GM10248 (cell line): ENCODE measurements at regions not wholly inside any gene's neighbourhood (a gene's known extent, or its start where the extent isn't known, plus 50 kb on each side); places are given as distances from the start of the nearest gene placed in this dataset.
"Not testable (repeated sequence)": the region's sequence is repeated elsewhere in the genome, so short reads cannot be mapped to it uniquely, and the experiment has no call there.

Source experiments
- CTCF ChIA-PET: fragments of 300-600 bp; sonication (Branson Sonifier 250); formaldehyde crosslinking; extraction: SDS; loops from one replicate; lab custom pipeline; 2021; ENCODE audit warnings: antibody characterized with exemption; lab: Yijun Ruan, JAX
- POLR2A ChIA-PET: fragments of 350-650 bp; sonication (Branson Sonifier 250); formaldehyde crosslinking; extraction: SDS; loops from one replicate; lab custom pipeline; 2020; ENCODE audit warnings: antibody characterized with exemption; lab: Yijun Ruan, JAX
- DNase-seq: peaks from one replicate; pipeline ENCODE4 v3.0.0; 2012; ENCODE audit errors: extremely low spot score
- TF ChIP-seq, protein P1 (sequence below): IDR thresholded peaks from 2 replicates; pipeline ENCODE4 v1.5.1; 2012; ENCODE audit warnings: mild to moderate bottlenecking, low read depth; ENCODE audit errors: extremely low read depth, missing control alignments, control extremely low read depth

DNA sequence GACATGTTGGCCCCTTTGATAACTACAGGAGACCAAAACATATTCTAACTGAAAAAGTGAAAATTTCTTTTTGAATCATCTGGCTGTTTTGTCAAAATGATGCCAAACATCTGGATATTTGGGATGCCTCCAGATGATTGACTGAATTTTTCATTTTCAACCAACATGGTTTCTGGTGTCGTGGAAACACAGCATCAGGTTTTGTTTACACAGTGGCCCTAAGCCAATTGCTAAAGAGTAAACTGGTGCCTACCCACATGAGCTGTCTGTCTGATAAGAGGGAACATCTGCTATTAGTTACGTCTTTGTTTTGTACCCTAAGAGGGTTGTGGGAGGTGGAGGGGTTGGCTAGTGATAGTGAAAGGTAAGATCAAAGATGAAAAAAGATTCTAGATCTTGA lies 204.8 kb downstream of the KCNK2 start:
- DNase-seq, result no peak
- TF ChIP-seq, protein P1, sequence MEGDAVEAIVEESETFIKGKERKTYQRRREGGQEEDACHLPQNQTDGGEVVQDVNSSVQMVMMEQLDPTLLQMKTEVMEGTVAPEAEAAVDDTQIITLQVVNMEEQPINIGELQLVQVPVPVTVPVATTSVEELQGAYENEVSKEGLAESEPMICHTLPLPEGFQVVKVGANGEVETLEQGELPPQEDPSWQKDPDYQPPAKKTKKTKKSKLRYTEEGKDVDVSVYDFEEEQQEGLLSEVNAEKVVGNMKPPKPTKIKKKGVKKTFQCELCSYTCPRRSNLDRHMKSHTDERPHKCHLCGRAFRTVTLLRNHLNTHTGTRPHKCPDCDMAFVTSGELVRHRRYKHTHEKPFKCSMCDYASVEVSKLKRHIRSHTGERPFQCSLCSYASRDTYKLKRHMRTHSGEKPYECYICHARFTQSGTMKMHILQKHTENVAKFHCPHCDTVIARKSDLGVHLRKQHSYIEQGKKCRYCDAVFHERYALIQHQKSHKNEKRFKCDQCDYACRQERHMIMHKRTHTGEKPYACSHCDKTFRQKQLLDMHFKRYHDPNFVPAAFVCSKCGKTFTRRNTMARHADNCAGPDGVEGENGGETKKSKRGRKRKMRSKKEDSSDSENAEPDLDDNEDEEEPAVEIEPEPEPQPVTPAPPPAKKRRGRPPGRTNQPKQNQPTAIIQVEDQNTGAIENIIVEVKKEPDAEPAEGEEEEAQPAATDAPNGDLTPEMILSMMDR, result no peak
- POLR2A ChIA-PET, result no interaction called here
- CTCF ChIA-PET, result no interaction called here

DNA sequence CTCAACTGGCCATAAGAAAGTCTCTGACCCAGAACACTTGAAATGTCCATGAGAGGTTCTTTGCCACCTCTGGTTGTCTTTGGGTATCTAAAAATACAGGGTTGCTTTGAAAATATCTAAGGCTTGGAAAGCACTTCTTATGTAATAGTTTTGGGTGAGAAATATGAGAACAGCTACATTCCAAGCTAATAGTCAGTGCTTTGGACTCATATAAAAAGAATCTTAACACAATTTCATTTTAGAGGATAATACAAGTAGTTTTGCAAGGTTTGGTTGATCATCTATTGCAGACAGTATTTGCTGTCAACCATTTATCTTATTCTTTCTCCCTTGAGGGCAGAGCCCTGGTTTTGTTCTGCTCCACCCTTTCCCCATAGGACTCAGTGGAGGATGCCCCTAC lies 207.5 kb downstream of the KCNK2 start:
- TF ChIP-seq, protein P1, result no peak
- DNase-seq, result no peak
- ChIA-PET POLR2A (no interaction called here), CTCF (interaction anchor here (1.4 kb wide), 1 partner anchor 15 kb away, joined by 3 read pairs; no protein-coding TSS in a partner anchor)

DNA sequence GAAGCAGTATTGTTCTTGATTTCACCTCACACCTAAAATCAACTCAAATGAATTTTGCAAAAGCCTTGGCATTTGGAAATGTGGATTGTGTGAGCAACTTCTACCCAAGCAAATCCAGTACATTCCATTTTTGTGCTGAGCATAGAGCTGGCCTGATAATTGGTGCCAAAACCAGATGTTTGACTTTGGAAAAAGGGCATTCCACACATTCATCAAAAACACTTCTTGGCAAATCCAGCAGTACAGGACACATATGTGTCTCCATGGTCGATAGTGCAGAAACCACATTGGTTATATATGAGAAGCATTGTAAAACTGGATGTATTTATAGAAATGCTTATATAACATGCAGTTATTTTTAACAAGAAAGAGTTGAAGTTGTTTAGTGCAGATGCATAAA lies 210.4 kb downstream of the KCNK2 start:
- POLR2A ChIA-PET, result no interaction called here
- CTCF ChIA-PET, result no interaction called here
- no peak for DNase-seq
- TF ChIP-seq, protein P1, result no peak

DNA sequence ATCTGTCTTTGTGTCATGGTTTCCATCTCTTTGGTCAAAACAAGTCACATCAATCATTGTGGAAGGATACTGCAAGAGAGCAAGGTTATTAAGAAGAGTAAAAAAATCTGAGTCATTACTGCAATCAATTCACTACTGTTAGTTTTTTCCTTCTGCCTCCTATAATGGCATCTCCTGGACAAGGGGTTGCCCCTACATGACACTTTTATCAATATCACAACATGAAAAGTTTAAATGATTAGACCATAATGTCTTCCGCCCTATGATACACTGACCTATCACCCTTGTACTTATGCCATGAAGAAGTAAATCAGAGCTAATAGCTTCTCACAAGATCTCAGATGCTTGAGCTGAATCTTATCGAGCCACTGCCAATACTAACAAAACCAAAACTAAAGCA lies 223.9 kb downstream of the KCNK2 start:
- ChIA-PET CTCF (interaction anchor here (1.1 to 1.7 kb wide), 3 partner anchors 10 to 51 kb away, joined by 3 to 4 read pairs (median 3); no protein-coding TSS in a partner anchor), POLR2A (no interaction called here)
- TF ChIP-seq, protein P1, result no peak
- DNase-seq, result no peak

DNA sequence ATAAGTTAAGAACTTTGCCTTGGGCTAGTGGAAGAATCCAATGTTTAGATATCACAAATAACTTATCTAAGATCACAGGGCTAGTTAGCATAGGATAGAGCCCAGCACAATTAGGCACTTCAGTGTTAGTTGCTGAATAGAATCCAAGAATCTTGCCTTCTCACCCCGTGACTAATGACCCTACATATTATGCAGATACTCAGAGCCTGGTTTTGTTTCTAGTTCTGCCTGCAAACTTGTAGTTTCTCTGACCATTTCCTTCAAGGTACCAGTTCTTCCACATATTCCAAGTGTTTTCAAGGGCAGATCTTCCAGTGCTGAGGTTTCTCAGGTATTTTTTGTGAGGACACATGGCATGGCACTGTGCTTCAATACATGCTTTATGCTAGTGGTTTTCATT lies 239.3 kb downstream of the KCNK2 start:
- TF ChIP-seq, protein P1, result no peak
- DNase-seq, result no peak
- CTCF ChIA-PET, result no interaction called here
- POLR2A ChIA-PET, result no interaction called here

DNA sequence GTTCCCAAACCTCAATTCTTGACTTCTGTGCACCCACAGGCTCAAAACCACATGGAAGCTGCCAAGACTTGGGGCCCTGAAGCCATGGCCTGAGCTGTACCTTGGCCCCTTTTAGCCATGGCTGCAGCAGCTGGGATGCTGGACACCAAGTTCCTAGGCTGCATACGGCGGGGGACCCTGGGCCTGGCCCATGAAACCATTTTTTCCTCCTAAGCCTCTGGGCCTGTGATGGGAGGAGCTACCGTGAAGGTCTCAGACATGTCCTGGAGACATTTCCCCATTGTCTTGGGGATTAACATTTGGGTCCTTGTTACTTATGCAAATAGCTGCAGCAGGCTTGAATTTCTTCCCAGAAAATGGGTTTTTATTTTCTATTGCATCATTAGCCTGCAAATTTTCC lies 241.5 kb downstream of the KCNK2 start:
- DNase-seq, POLR2A ChIA-PET, CTCF ChIA-PET: not testable (repeated sequence)

DNA sequence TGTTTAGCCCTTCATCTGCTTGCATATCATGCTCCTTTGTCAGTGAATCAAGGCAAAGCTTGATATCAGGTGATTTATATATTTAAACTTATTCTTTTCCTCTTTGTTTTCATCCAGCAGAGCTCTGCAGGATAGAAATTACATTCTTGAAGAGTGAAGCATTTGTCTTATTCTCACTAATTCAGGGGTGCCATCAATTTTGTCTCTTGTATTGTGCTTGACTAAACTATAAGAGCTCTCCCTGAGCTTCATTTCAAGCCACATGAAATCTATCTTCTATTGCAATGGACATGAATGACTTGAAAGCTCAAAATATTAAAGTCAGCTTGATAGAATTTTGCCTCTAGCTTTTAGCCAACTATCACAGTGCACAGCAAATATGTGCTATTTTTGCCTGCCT lies 236.7 kb upstream of the KCTD3 start:
- TF ChIP-seq, protein P1, result no peak
- no peak for DNase-seq
- ChIA-PET POLR2A (no interaction called here), CTCF (interaction anchor here (1.3 kb wide), 1 partner anchor 17 kb away, joined by 4 read pairs; no protein-coding TSS in a partner anchor)
